H9 (cell line): ENCODE measurements at regions not wholly inside any gene's neighbourhood (a gene's known extent, or its start where the extent isn't known, plus 50 kb on each side); places are given as distances from the start of the nearest gene placed in this dataset.

ENCODE experiments used
- DNase-seq: peaks from one replicate; pipeline ENCODE4 v3.0.0-alpha.2; 2017
- H2AFZ ChIP-seq: one replicate; pipeline ENCODE4 v1.6.1; 2013; ENCODE audit warnings: mild to moderate bottlenecking, low read length, control low read depth, moderate library complexity
- H2AK5ac ChIP-seq: 2 replicates; pipeline ENCODE4 v1.6.1; 2013; ENCODE audit warnings: low read length, control low read depth, mixed read lengths; ENCODE audit not compliant: insufficient read length
- H2BK120ac ChIP-seq: one replicate; pipeline ENCODE4 v1.6.1; 2013; ENCODE audit warnings: low read depth, mild to moderate bottlenecking, low read length, control low read depth, inconsistent platforms; ENCODE audit not compliant: poor library complexity, severe bottlenecking
- H2BK12ac ChIP-seq: 2 replicates; pipeline ENCODE4 v1.6.1; 2013; ENCODE audit warnings: low read length, control low read depth, mixed read lengths, low read depth; ENCODE audit not compliant: insufficient read length
- H2BK15ac ChIP-seq: 2 replicates; pipeline ENCODE4 v1.6.1; 2013; ENCODE audit warnings: low read depth, low read length, control low read depth
- H2BK20ac ChIP-seq: one replicate; pipeline ENCODE4 v1.6.1; 2013; ENCODE audit warnings: low read depth, mild to moderate bottlenecking, low read length, control low read depth, inconsistent platforms; ENCODE audit not compliant: poor library complexity, severe bottlenecking
- H2BK5ac ChIP-seq: 2 replicates; pipeline ENCODE4 v1.6.1; 2013; ENCODE audit warnings: low read length, control low read depth, mixed read lengths; ENCODE audit not compliant: insufficient read length
- H3K14ac ChIP-seq: 2 replicates; pipeline ENCODE4 v1.6.1; 2013; ENCODE audit warnings: low read length, control low read depth; ENCODE audit not compliant: insufficient read depth
- H3K18ac ChIP-seq: 2 replicates; pipeline ENCODE4 v1.6.1; 2013; ENCODE audit warnings: low read depth, mild to moderate bottlenecking, mixed read lengths, low read length, control low read depth; ENCODE audit not compliant: insufficient read length
- H3K23ac ChIP-seq: 2 replicates; pipeline ENCODE4 v1.6.1; 2013; ENCODE audit warnings: low read length, control low read depth, mixed read lengths, low read depth; ENCODE audit not compliant: insufficient read length
- H3K23me2 ChIP-seq: 2 replicates; pipeline ENCODE4 v1.6.1; 2013; ENCODE audit warnings: low read depth, mild to moderate bottlenecking, mixed read lengths, low read length, control low read depth; ENCODE audit not compliant: insufficient read length, poor library complexity, severe bottlenecking
- H3K27ac ChIP-seq: 2 replicates; pipeline ENCODE4 v1.5.1; 2013; ENCODE audit warnings: low read length, control low read depth, mixed read lengths, low read depth; ENCODE audit not compliant: insufficient read length
- H3K27me3 ChIP-seq: 2 replicates; pipeline ENCODE4 v1.6.1; 2013; ENCODE audit warnings: low read length, control low read depth, inconsistent platforms; ENCODE audit not compliant: insufficient read depth
- H3K4ac ChIP-seq: 2 replicates; pipeline ENCODE4 v1.6.1; 2013; ENCODE audit warnings: low read depth, mild to moderate bottlenecking, control low read depth, inconsistent platforms, low read length, moderate library complexity
- H3K4me1 ChIP-seq: 2 replicates; pipeline ENCODE4 v1.6.1; 2013; ENCODE audit warnings: low read length, control low read depth, inconsistent platforms; ENCODE audit not compliant: insufficient read depth
- H3K4me2 ChIP-seq: 2 replicates; pipeline ENCODE4 v1.6.1; 2013; ENCODE audit warnings: low read length, control low read depth, mixed read lengths; ENCODE audit not compliant: insufficient read length, insufficient read depth
- H3K56ac ChIP-seq: 2 replicates; pipeline ENCODE4 v1.6.1; 2013; ENCODE audit warnings: low read depth, mild to moderate bottlenecking, mixed read lengths, low read length, control low read depth; ENCODE audit not compliant: insufficient read length
- H3K79me1 ChIP-seq: 2 replicates; pipeline ENCODE4 v1.6.1; 2013; ENCODE audit warnings: low read depth, mild to moderate bottlenecking, moderate library complexity, low read length, control low read depth, inconsistent platforms; ENCODE audit not compliant: insufficient read depth, poor library complexity, severe bottlenecking
- H3K79me2 ChIP-seq: 2 replicates; pipeline ENCODE4 v1.6.1; 2013; ENCODE audit warnings: low read length, control low read depth, inconsistent platforms; ENCODE audit not compliant: insufficient read depth
- H3K9ac ChIP-seq: 2 replicates; pipeline ENCODE4 v1.6.1; 2013; ENCODE audit warnings: low read length, control low read depth, mixed read lengths; ENCODE audit not compliant: insufficient read length; ENCODE audit errors: extremely low read depth
- H3K9me3 ChIP-seq: one replicate; pipeline ENCODE4 v1.6.1; 2013; ENCODE audit warnings: low read depth, low read length, inconsistent platforms; ENCODE audit not compliant: control insufficient read depth
- H3T11ph ChIP-seq: one replicate; pipeline ENCODE4 v1.6.1; 2013; ENCODE audit warnings: mild to moderate bottlenecking, low read length, control low read depth, inconsistent platforms
- H4K20me1 ChIP-seq: one replicate; pipeline ENCODE4 v1.6.1; 2013; ENCODE audit not compliant: control insufficient read depth, insufficient read length, insufficient read depth
- H4K5ac ChIP-seq: 2 replicates; pipeline ENCODE4 v1.6.1; 2013; ENCODE audit warnings: low read depth, mild to moderate bottlenecking, mixed read lengths, low read length, control low read depth; ENCODE audit not compliant: insufficient read length
- H4K8ac ChIP-seq: replicated peaks from 2 replicates; pipeline ENCODE4 v1.6.1; 2013; ENCODE audit warnings: low read length, control low read depth, mixed read lengths, low read depth; ENCODE audit not compliant: insufficient read length
- H4K91ac ChIP-seq: 2 replicates; pipeline ENCODE4 v1.6.1; 2013; ENCODE audit warnings: low read depth, mild to moderate bottlenecking, moderate library complexity, mixed read lengths, low read length, control low read depth; ENCODE audit not compliant: insufficient read length
- H3K27ac Mint-ChIP-seq, 3 experiments: 2 replicates in 2 of 3; 3 replicates in 1 of 3; pipeline ENCODE4 v1.8.0; 2020 to 2021; ENCODE audit warnings: mixed read lengths in 3 of 3, mild to moderate bottlenecking in 1 of 3, moderate library complexity in 1 of 3
- H3K27me3 Mint-ChIP-seq: 2 replicates; pipeline ENCODE4 v1.8.0; 2021; ENCODE audit warnings: low read depth, mild to moderate bottlenecking, moderate library complexity, mixed read lengths
- H3K36me3 Mint-ChIP-seq, 3 experiments: 2 replicates in 2 of 3; 3 replicates in 1 of 3; pipeline ENCODE4 v1.8.0; 2020 to 2021; ENCODE audit warnings: low read depth in 3 of 3, mixed read lengths in 3 of 3; ENCODE audit not compliant: insufficient read depth in 1 of 3
- H3K4me1 Mint-ChIP-seq, 2 experiments: 2 replicates each; pipeline ENCODE4 v1.8.0; 2020; ENCODE audit warnings: mixed read lengths in 2 of 2
- H3K4me3 Mint-ChIP-seq, 2 experiments: 2 replicates in 1 of 2; 3 replicates in 1 of 2; pipeline ENCODE4 v1.8.0; 2020 to 2021; ENCODE audit warnings: mild to moderate bottlenecking in 2 of 2, mixed read lengths in 2 of 2, moderate library complexity in 1 of 2
- H3K9me3 Mint-ChIP-seq, 2 experiments: 2 replicates in 1 of 2; 3 replicates in 1 of 2; pipeline ENCODE4 v1.8.0; 2020; ENCODE audit warnings: mild to moderate bottlenecking in 2 of 2, mixed read lengths in 2 of 2, moderate library complexity in 1 of 2
- WGBS: extraction: QIAGEN DNeasy Blood & Tissue Kit; methylation state at CpG from one replicate; pipeline ENCODE4 v1.1.7; 2013; ENCODE audit warnings: missing lambda C conversion rate, low lambda C conversion rate, mixed read lengths; ENCODE audit not compliant: insufficient read length; ENCODE audit errors: extremely low coverage; 5-methylcytosine and 5-hydroxymethylcytosine counted together
- TF ChIP-seq, protein P1 (sequence below): fragments of 200-600 bp; sonication (generic); conservative IDR thresholded peaks from 3 replicates; pipeline ENCODE4 v1.8.0; 2021; ENCODE audit warnings: antibody characterized with exemption, mild to moderate bottlenecking

DNA sequence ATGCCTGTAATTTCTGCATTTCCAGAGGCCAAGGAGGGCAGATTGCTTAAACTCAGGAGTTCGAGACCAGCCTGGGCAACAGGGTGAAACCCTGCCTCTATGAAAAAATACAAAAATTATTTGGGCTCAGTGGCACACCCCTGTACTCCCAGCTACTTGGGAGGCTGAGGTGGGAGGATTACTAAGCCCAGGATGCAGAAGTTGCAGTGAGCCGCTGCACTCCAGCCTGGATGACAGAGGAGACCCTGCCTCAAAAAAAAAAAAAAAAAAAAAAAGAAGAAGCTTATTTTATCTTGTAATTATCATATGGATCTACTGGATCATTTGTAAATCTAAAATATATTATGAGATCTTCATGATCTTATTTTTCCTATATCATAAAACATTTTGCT lies 84.1 kb downstream of the PPCDC start:
- Mint-ChIP-seq H3K27me3 (peaks cover 4% of the 10 kb centered on the region; the same call in 1 of the 2 replicates), H3K4me1 (peaks cover 6 to 11% of the 10 kb centered on the region in 2 experiments), H3K36me3 (no peaks in the 10 kb centered on the region), H3K9me3 (no peaks in the 10 kb centered on the region), H3K27ac (no peak overlapping the region), H3K4me3 (no peak overlapping the region)
- Histone ChIP-seq H3K9ac (no peak overlapping the region), H3K27ac (no peak overlapping the region), H2AFZ (no peak overlapping the region), H4K91ac (no peak overlapping the region), H2BK20ac (no peak overlapping the region), H3K79me2 (no peaks in the 10 kb centered on the region), H3K14ac (no peak overlapping the region), H4K8ac (no peak overlapping the region), H3K27me3 (no peaks in the 10 kb centered on the region), H3K23me2 (no peaks in the 10 kb centered on the region), H4K5ac (no peak overlapping the region), H3K4ac (no peak overlapping the region), H3K4me2 (no peak overlapping the region), H3K9me3 (no peaks in the 10 kb centered on the region), H2BK120ac (no peak overlapping the region), H3K18ac (no peak overlapping the region), H3K79me1 (no peaks in the 10 kb centered on the region), H3K23ac (no peak overlapping the region), H4K20me1 (no peaks in the 10 kb centered on the region), H2BK12ac (no peak overlapping the region), H2BK5ac (no peak overlapping the region), H3K4me1 (no peaks in the 10 kb centered on the region), H3T11ph (no peak overlapping the region), H3K56ac (no peak overlapping the region), H2AK5ac (no peak overlapping the region), H2BK15ac (no peak overlapping the region)
- TF ChIP-seq, protein P1, sequence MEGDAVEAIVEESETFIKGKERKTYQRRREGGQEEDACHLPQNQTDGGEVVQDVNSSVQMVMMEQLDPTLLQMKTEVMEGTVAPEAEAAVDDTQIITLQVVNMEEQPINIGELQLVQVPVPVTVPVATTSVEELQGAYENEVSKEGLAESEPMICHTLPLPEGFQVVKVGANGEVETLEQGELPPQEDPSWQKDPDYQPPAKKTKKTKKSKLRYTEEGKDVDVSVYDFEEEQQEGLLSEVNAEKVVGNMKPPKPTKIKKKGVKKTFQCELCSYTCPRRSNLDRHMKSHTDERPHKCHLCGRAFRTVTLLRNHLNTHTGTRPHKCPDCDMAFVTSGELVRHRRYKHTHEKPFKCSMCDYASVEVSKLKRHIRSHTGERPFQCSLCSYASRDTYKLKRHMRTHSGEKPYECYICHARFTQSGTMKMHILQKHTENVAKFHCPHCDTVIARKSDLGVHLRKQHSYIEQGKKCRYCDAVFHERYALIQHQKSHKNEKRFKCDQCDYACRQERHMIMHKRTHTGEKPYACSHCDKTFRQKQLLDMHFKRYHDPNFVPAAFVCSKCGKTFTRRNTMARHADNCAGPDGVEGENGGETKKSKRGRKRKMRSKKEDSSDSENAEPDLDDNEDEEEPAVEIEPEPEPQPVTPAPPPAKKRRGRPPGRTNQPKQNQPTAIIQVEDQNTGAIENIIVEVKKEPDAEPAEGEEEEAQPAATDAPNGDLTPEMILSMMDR: no peak
- WGBS: no CpG with 5 or more reads among the region's 2 CpGs
- DNase-seq: no peak
